ENCODE measurements at regions not wholly inside any gene's neighbourhood (a gene's known extent, or its start where the extent isn't known, plus 50 kb on each side); places are given as distances from the start of the nearest gene placed in this dataset.

DNA sequence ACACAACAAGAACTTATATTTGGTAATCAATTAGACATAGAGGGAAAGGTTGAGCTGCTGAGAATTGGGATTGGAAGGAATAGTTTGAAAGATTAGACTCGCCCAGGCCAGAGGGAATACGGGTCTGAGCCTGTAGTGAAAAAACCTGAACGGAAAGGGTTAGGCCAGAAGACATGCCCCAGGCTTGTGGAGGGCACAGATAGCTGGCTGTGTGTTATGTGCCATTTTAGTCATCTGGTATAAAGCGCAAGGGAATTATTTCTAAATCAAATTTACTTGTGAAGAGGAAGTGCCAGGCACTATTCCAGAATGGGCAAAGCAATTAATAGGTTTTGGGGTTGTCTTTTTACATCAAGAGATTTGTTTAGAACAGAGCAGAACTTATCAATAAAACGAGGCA lies 187.5 kb upstream of the ANKRD50 start:
- Histone ChIP-seq H3K4me3 (ENCODE audit: low read length in 2 of 2) (no peak overlapping the region), H3K36me3 (ENCODE audit: control insufficient read depth in 2 of 2, insufficient read depth in 2 of 2, low read length in 2 of 2) (no peaks in the 10 kb centered on the region), H3K27me3 (ENCODE audit: control insufficient read depth in 1 of 2, insufficient read depth in 2 of 2, low read length in 2 of 2) (no peaks in the 10 kb centered on the region), H3K27ac (ENCODE audit: low read length) (no peak overlapping the region), H3K9ac (ENCODE audit: low read length in 2 of 2) (no peak overlapping the region), H3K4me1 (ENCODE audit: control insufficient read depth, insufficient read depth, low read length) (no peaks in the 10 kb centered on the region), H3K9me3 (ENCODE audit: control insufficient read depth in 2 of 2, low read length in 2 of 2) (no peaks in the 10 kb centered on the region)

DNA sequence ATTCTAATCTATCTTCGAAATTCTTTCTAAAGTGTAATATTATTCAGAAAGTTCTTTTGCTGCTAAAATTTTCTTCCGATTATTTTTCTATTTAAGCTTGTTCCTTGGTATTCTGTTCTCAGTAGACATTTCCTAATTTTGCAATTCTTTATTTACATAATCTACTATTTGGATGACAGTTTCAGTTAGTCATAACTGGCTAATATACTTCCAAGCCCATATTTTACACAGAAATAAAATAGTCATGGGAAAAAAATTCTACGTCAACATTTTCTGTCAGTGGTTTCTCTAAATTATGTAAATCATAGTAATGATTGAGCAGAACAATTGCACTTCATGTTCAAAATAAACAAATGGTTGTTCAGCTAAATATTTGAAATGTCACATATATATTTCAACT lies 178.0 kb upstream of the ANKRD50 start:
- no peaks in the 10 kb centered on the region for H3K9me3 ChIP-seq (ENCODE audit: control insufficient read depth in 2 of 2, low read length in 2 of 2)
- no peaks in the 10 kb centered on the region for H3K36me3 ChIP-seq (ENCODE audit: control insufficient read depth in 2 of 2, insufficient read depth in 2 of 2, low read length in 2 of 2)
- no peaks in the 10 kb centered on the region for H3K27me3 ChIP-seq (ENCODE audit: control insufficient read depth in 1 of 2, insufficient read depth in 2 of 2, low read length in 2 of 2)
- H3K27ac ChIP-seq (ENCODE audit: low read length), result no peak overlapping the region
- no peaks in the 10 kb centered on the region for H3K4me1 ChIP-seq (ENCODE audit: control insufficient read depth, insufficient read depth, low read length)
- no peak overlapping the region for H3K9ac ChIP-seq (ENCODE audit: low read length in 2 of 2)
- no peak overlapping the region for H3K4me3 ChIP-seq (ENCODE audit: low read length in 2 of 2)

DNA sequence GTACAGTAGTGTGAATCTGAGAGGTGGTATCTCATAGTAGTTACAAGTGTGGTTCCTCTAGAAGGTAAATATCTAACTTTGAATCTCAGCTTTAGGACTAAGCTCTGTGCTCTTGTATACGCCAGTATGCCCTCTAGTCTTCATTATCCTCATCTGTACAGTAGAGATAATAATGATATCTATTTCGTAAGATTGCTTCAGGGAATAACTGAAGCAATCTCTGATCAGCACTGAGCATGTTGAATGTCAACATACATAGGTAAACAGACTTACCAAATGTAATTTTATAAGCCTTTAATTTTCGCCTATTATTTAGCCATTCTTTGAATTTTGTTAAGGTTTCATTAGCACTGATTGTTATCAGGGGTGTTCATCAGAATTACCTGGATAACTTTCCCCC lies 175.2 kb upstream of the ANKRD50 start:
- H3K9ac ChIP-seq (ENCODE audit: low read length in 2 of 2), result no peak overlapping the region
- no peaks in the 10 kb centered on the region for H3K36me3 ChIP-seq (ENCODE audit: control insufficient read depth in 2 of 2, insufficient read depth in 2 of 2, low read length in 2 of 2)
- no peak overlapping the region for H3K27ac ChIP-seq (ENCODE audit: low read length)
- H3K27me3 ChIP-seq (ENCODE audit: control insufficient read depth in 1 of 2, insufficient read depth in 2 of 2, low read length in 2 of 2), result no peaks in the 10 kb centered on the region
- no peaks in the 10 kb centered on the region for H3K9me3 ChIP-seq (ENCODE audit: control insufficient read depth in 2 of 2, low read length in 2 of 2)
- H3K4me3 ChIP-seq (ENCODE audit: low read length in 2 of 2), result no peak overlapping the region
- H3K4me1 ChIP-seq (ENCODE audit: control insufficient read depth, insufficient read depth, low read length), result no peaks in the 10 kb centered on the region

DNA sequence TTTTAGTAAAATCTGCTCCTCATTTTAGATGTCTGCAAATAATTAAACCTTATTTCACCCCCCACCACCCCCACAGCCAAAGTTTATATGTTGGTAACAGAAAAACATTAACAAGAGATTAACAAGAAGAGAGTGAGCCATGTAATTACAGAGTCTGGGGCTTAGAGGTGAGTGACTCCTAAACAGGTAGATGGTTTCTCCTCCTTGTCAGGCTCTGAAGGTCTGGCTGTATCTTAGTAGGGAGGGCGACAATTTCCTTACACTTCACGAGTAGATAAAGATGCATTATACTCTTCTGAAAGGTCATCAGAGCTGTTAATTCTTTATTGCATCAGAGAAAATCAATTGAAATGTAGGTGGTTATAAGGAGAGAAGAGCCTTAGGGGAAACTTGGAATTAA lies 171.8 kb upstream of the ANKRD50 start:
- H3K27me3 ChIP-seq (ENCODE audit: control insufficient read depth in 1 of 2, insufficient read depth in 2 of 2, low read length in 2 of 2), result no peaks in the 10 kb centered on the region
- H3K36me3 ChIP-seq (ENCODE audit: control insufficient read depth in 2 of 2, insufficient read depth in 2 of 2, low read length in 2 of 2), result no peaks in the 10 kb centered on the region
- no peak overlapping the region for H3K9ac ChIP-seq (ENCODE audit: low read length in 2 of 2)
- H3K9me3 ChIP-seq (ENCODE audit: control insufficient read depth in 2 of 2, low read length in 2 of 2), result no peaks in the 10 kb centered on the region
- H3K4me3 ChIP-seq (ENCODE audit: low read length in 2 of 2), result no peak overlapping the region
- H3K4me1 ChIP-seq (ENCODE audit: control insufficient read depth, insufficient read depth, low read length), result no peaks in the 10 kb centered on the region
- no peak overlapping the region for H3K27ac ChIP-seq (ENCODE audit: low read length)

DNA sequence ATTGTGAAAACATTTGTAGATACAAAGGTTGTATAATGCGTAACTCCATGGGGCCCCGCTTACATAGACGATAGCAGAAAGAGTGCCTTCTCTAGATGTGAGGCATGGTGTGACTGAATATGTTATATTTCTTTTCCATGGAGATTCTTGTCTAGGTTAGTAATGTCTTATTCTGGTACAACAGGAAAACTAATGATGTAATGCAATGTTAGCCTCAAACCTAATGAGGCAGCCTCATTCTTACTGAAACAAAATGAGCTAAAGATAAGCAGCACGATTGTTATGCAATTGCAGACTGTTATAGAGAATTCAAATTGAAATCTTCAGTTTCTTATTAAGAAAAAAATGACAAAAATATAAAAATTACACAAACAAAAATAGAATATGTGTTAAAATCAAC lies 171.1 kb upstream of the ANKRD50 start:
- Histone ChIP-seq H3K4me3 (ENCODE audit: low read length in 2 of 2) (no peak overlapping the region), H3K27me3 (ENCODE audit: control insufficient read depth in 1 of 2, insufficient read depth in 2 of 2, low read length in 2 of 2) (no peaks in the 10 kb centered on the region), H3K4me1 (ENCODE audit: control insufficient read depth, insufficient read depth, low read length) (no peaks in the 10 kb centered on the region), H3K36me3 (ENCODE audit: control insufficient read depth in 2 of 2, insufficient read depth in 2 of 2, low read length in 2 of 2) (no peaks in the 10 kb centered on the region), H3K9ac (ENCODE audit: low read length in 2 of 2) (no peak overlapping the region), H3K27ac (ENCODE audit: low read length) (no peak overlapping the region), H3K9me3 (ENCODE audit: control insufficient read depth in 2 of 2, low read length in 2 of 2) (no peaks in the 10 kb centered on the region)

DNA sequence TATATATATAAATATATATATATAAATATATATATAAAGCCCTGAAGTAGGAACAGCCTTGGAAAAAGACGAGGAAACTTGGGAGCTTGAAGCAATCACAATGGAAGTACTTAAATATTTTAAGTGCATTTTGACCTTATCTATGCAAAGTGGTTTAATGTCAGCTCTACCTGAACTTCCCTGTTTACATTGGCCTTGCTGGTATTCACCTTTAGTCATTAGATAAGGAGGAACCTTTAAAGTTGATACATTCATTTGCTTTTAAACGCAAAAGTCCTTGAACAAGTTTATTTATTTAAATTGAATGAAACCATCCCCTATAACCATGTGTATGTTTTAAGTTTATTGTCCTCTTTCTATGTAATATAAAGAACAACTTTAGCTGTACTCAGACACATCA lies 166.7 kb upstream of the ANKRD50 start:
- Histone ChIP-seq H3K27ac (ENCODE audit: low read length) (no peak overlapping the region), H3K27me3 (ENCODE audit: control insufficient read depth in 1 of 2, insufficient read depth in 2 of 2, low read length in 2 of 2) (no peaks in the 10 kb centered on the region), H3K9ac (ENCODE audit: low read length in 2 of 2) (no peak overlapping the region), H3K4me1 (ENCODE audit: control insufficient read depth, insufficient read depth, low read length) (no peaks in the 10 kb centered on the region), H3K4me3 (ENCODE audit: low read length in 2 of 2) (no peak overlapping the region), H3K9me3 (ENCODE audit: control insufficient read depth in 2 of 2, low read length in 2 of 2) (no peaks in the 10 kb centered on the region), H3K36me3 (ENCODE audit: control insufficient read depth in 2 of 2, insufficient read depth in 2 of 2, low read length in 2 of 2) (no peaks in the 10 kb centered on the region)

DNA sequence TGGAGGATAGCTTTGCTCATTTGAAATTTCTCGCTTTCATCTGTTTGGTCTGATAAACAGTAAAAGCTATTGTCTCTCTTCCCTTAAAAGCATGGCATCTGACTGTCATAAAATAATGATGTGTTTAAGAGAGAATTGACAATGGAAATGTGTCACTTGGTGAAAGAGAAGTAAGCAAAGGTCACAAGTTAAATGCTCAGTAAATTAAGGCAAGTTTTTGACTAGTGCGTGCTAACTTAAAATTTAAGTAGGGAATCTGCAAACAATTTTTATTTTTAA lies 161.6 kb upstream of the ANKRD50 start:
- Histone ChIP-seq H3K4me3 (ENCODE audit: low read length in 2 of 2) (no peak overlapping the region), H3K9me3 (ENCODE audit: control insufficient read depth in 2 of 2, low read length in 2 of 2) (no peaks in the 10 kb centered on the region), H3K36me3 (ENCODE audit: control insufficient read depth in 2 of 2, insufficient read depth in 2 of 2, low read length in 2 of 2) (no peaks in the 10 kb centered on the region), H3K4me1 (ENCODE audit: control insufficient read depth, insufficient read depth, low read length) (no peaks in the 10 kb centered on the region), H3K27me3 (ENCODE audit: control insufficient read depth in 1 of 2, insufficient read depth in 2 of 2, low read length in 2 of 2) (no peaks in the 10 kb centered on the region), H3K9ac (ENCODE audit: low read length in 2 of 2) (no peak overlapping the region), H3K27ac (ENCODE audit: low read length) (no peak overlapping the region)

DNA sequence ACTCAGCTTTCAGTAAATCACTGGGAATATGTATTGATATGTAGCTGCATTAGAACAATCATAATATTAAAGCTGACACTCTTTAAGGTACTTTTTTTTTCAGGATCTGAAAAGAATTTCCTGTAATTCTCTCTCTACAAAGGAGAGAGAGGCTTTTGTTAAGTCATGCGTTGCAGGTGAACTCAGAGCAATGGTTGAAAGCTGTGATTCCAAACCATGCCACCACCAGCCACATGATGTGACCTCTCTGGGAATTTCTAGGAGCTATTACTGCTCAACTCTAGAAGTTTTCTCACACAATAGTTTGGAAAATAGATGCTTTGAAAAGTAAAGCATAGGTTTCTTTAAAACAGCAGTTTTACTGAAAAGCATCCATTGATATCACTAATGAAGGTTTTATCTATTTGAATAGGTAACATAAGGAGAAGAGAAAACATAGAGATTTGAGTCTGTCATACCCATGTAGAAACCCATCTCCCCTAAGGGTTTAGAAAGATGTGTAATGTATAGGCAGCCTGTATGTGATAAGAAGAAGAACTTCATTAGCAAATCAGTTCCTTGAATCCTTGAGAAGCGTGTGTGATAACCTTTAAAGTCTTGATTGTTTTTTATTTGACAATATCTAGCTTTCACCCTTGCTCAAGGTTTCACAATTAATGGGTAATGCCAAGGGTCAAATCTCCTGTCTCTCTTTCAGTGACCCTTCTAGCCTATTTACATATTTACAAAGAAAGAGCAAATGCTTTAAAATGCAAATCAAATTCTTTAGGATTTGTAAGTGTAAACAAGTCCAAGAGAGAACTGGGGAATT lies 161.0 kb upstream of the ANKRD50 start:
- Histone ChIP-seq H3K36me3 (ENCODE audit: control insufficient read depth in 2 of 2, insufficient read depth in 2 of 2, low read length in 2 of 2) (no peaks in the 10 kb centered on the region), H3K4me1 (ENCODE audit: control insufficient read depth, insufficient read depth, low read length) (no peaks in the 10 kb centered on the region), H3K27ac (ENCODE audit: low read length) (no peak overlapping the region), H3K9me3 (ENCODE audit: control insufficient read depth in 2 of 2, low read length in 2 of 2) (no peaks in the 10 kb centered on the region), H3K27me3 (ENCODE audit: control insufficient read depth in 1 of 2, insufficient read depth in 2 of 2, low read length in 2 of 2) (no peaks in the 10 kb centered on the region), H3K9ac (ENCODE audit: low read length in 2 of 2) (no peak overlapping the region), H3K4me3 (ENCODE audit: low read length in 2 of 2) (no peak overlapping the region)

DNA sequence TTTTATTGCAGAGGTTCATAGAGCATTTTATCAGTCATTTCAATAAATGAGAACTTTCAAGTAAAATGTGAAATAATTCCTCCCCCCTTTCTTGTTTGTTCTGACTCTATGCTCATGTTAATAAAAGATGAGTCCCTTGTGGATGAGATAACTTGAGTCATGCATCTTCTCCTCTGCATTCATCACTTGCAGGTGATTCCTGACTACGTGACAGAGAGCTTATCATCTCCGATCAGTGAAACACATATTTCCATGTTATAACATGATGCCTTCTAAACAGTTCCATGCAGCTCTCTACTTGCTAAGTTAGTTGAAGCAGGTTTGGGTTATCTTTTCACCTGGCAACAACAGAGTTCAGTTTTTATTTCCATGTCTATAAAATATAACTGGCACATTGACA lies 160.1 kb upstream of the ANKRD50 start:
- H3K27ac ChIP-seq (ENCODE audit: low read length), result no peak overlapping the region
- H3K27me3 ChIP-seq (ENCODE audit: control insufficient read depth in 1 of 2, insufficient read depth in 2 of 2, low read length in 2 of 2), result no peaks in the 10 kb centered on the region
- no peaks in the 10 kb centered on the region for H3K4me1 ChIP-seq (ENCODE audit: control insufficient read depth, insufficient read depth, low read length)
- no peaks in the 10 kb centered on the region for H3K9me3 ChIP-seq (ENCODE audit: control insufficient read depth in 2 of 2, low read length in 2 of 2)
- H3K9ac ChIP-seq (ENCODE audit: low read length in 2 of 2), result no peak overlapping the region
- H3K4me3 ChIP-seq (ENCODE audit: low read length in 2 of 2), result no peak overlapping the region
- no peaks in the 10 kb centered on the region for H3K36me3 ChIP-seq (ENCODE audit: control insufficient read depth in 2 of 2, insufficient read depth in 2 of 2, low read length in 2 of 2)

DNA sequence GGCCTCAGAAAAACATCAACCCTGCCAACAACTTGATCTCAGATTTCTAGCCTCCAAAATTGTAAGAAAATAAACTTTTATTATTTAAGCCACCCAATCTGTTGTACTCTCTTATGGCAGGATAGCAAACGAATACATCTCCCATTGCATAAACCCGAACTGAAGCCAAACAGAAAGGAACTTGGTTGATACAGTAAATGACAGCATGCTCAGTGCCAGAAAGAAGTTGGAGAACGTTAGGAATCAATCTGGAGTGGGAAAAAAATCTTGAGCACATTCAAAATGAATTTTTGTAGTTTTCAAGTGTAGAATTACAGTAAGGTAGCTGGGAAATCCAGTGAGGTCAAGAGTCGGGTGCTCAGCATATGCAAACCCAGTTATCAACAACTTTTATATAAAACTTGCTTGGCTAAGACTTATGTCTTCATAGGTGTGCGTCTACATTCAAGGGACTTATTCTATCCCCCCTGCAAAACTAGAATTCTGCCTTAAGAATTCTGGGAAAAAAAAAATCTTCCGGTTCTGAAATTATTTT lies 157.5 kb upstream of the ANKRD50 start:
- no peak overlapping the region for H3K4me3 ChIP-seq (ENCODE audit: low read length in 2 of 2)
- H3K27ac ChIP-seq (ENCODE audit: low read length), result no peak overlapping the region
- no peaks in the 10 kb centered on the region for H3K27me3 ChIP-seq (ENCODE audit: control insufficient read depth in 1 of 2, insufficient read depth in 2 of 2, low read length in 2 of 2)
- H3K36me3 ChIP-seq (ENCODE audit: control insufficient read depth in 2 of 2, insufficient read depth in 2 of 2, low read length in 2 of 2), result no peaks in the 10 kb centered on the region
- no peaks in the 10 kb centered on the region for H3K4me1 ChIP-seq (ENCODE audit: control insufficient read depth, insufficient read depth, low read length)
- no peaks in the 10 kb centered on the region for H3K9me3 ChIP-seq (ENCODE audit: control insufficient read depth in 2 of 2, low read length in 2 of 2)
- H3K9ac ChIP-seq (ENCODE audit: low read length in 2 of 2), result no peak overlapping the region

DNA sequence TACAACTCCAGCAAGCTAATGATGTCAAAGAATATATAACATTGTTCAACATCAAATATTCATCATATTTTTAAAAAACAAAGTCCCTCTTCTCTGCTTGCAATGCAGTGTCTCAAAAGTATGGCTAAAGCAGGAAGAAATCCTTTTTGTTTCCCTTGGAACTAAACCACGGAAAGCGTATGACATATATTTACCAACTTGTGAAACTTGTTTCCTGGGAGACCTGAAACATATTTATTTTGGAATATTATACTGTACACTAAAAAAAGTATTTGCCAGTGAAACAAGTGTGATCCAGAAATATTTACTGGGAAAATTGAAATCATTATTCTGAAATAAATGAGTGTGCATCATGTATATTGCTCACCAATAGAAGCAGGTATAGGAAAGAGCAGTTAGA lies 156.0 kb upstream of the ANKRD50 start:
- Histone ChIP-seq H3K4me3 (ENCODE audit: low read length in 2 of 2) (no peak overlapping the region), H3K27ac (ENCODE audit: low read length) (no peak overlapping the region), H3K36me3 (ENCODE audit: control insufficient read depth in 2 of 2, insufficient read depth in 2 of 2, low read length in 2 of 2) (no peaks in the 10 kb centered on the region), H3K4me1 (ENCODE audit: control insufficient read depth, insufficient read depth, low read length) (no peaks in the 10 kb centered on the region), H3K27me3 (ENCODE audit: control insufficient read depth in 1 of 2, insufficient read depth in 2 of 2, low read length in 2 of 2) (no peaks in the 10 kb centered on the region), H3K9me3 (ENCODE audit: control insufficient read depth in 2 of 2, low read length in 2 of 2) (no peaks in the 10 kb centered on the region), H3K9ac (ENCODE audit: low read length in 2 of 2) (no peak overlapping the region)
